HG03097 (cell line): ENCODE measurements at regions not wholly inside any gene's neighbourhood (a gene's known extent, or its start where the extent isn't known, plus 50 kb on each side); places are given as distances from the start of the nearest gene placed in this dataset.

Source experiments
- ATAC-seq: cut with Tn5 transposase; IDR thresholded peaks from one replicate; pipeline ENCODE4 v1.9.1; 2021; ENCODE audit not compliant: unreplicated experiment, low FRiP score

- no peak for ATAC-seq
These were observed 315.5 kb downstream of the GPATCH2 start for GRCh38 chr1:217315346-217315745.

- ATAC-seq, result no peak
These were observed 317.8 kb downstream of the GPATCH2 start for GRCh38 chr1:217313096-217313495.

DNA sequence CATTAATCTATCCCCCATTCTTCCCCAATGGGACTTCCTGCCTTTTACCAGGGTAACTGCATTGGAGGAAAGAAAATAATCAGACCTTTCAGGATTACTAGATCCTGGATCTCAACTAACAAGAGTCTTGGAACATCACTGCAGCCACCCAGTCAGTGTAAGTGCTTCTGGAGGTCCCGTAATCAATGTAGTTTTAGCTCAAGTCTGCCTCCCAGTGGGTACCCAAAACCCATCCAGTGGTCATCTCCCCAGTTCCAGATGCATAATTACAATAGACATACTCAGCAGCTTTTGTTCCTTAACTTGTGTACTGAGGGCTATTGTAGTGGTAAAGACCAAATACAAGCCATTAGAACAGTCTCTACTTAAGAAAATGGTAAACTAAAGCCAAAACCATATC lies 319.1 kb downstream of the GPATCH2 start:
- no peak for ATAC-seq

DNA sequence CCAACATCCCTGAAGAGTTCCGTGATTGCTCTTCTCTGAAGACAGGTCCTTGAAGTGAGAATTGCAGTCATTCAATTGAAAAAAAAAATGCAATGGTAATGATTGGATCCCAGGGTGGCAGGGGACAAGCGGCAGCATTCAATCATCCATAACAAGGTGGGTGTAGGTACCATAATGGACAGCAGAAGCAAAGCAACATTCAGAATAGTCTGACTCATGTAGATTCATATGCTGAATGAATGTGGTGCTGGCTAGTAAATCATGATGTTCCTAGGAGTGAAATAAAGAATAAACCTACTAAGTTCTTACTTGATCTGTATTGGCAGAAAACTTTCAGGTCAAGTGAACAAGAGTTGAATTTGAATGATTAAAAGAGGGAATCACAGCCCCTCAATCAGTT lies 319.6 kb downstream of the GPATCH2 start:
- ATAC-seq, result no peak

GRCh38 chr1:217281332-217281731 lies 349.6 kb downstream of the GPATCH2 start:
- ATAC-seq, result no peak

DNA sequence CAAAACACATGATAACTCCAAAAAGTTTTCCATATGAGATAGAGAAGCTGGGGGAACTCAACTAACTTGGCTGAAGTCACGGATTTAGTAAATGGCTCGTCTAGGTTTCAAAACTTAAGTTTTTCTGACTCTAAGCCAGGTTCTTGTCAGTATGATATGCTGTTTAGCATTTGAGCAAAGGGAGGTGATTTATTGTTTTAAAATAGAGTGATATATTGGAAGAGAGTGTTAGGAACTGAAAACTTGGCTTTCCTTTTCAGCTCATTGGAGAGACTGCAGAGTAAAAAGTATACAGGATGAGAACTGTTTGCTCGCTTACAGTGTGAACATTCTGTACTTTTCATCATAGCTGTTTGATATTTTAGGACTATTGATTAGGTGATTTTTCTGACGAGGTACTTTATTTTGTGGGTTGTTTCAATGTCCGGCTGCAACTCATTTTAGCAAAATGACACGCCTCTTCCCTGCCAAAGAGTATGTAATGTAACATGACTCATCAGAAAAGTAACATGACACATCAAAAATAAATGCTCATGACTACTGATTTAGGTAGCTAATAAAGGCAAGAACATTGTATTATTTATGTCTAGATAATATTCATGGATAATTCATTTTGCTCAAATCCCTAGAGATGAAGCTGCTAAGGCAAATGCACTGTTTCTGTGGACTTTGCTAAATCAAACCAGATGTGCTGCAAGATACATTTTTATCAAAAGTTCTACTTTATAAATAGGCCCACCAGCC lies 355.1 kb downstream of the GPATCH2 start:
- no peak for ATAC-seq

GRCh38 chr1:217274927-217275654 lies 355.8 kb downstream of the GPATCH2 start:
- no peak for ATAC-seq

DNA sequence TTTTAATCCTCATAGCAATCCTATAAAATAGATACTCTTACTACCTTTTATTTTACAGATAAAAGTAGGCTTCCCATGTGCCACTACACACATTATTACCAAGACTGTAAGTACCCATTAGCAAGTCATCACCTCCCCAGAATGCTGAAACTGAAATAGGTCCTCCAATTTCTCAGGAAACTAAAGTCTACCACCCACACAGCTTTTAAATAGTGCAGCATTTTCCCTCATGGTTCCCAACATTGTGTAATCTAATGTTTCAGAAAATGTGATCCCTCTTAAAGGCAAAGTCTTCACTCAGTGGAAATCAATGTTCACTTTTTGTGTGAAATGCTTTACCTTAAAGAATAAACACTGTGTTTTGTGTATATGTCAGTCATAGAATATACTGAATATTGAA lies 356.5 kb downstream of the GPATCH2 start:
- no peak for ATAC-seq

DNA sequence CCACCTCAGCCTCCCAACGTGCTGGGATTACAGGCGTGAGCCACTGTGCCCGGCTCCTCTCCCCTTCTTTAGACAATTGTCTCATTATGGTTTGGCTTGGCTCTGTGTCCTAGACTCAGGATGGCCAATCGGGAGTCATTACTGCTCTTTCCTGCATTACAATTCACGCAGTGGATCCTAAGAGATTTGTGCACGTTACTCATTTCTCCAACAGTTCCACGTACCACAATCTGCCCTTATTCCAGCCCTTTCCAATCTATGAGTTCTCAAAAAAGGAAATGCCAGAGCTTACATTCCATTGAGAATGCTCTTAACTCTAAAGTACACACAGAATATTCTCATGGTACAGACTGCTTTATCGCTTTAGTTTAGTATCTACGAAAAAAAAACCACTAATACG lies 357.0 kb downstream of the GPATCH2 start:
- no peak for ATAC-seq

DNA sequence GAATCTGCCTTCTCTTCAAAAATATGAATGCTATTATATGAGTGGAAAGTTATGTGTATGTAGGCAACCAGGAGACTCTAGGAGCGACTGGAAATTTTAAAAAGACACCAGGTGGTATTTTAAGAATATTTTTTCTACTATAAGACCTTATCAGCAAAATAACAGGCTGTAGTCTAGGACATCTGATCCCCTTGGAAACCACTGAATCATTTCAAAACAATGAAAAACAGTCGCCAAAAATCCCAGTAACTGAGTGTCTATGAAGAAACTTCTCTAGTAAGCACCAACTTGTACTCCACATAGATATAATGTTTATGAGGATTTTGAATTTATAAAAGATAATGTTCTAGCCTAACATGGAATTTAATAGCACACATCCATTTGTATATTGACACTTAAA lies 358.5 kb downstream of the GPATCH2 start:
- no peak for ATAC-seq

DNA sequence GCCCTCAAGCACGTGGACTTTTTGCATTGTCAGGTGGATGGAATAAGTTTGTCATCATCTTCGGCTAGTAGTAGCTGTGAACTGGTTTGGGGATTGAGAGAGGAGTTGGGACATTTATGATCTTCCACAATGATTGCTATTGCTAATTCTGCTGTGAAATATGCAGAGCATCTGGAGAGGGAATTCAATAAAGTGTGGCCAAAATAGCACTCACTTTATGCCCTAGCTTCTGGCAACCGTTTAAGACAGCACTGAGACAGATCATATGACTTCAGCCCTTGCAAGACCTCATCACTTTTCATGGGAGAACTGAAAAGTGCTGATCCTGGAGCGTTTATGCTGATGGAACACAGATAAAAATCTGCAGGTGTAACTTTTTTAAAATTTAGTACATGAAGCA lies 360.8 kb downstream of the GPATCH2 start:
- ATAC-seq, result no peak

- no peak for ATAC-seq
These were observed 362.8 kb downstream of the GPATCH2 start for GRCh38 chr1:217268058-217268457.

DNA sequence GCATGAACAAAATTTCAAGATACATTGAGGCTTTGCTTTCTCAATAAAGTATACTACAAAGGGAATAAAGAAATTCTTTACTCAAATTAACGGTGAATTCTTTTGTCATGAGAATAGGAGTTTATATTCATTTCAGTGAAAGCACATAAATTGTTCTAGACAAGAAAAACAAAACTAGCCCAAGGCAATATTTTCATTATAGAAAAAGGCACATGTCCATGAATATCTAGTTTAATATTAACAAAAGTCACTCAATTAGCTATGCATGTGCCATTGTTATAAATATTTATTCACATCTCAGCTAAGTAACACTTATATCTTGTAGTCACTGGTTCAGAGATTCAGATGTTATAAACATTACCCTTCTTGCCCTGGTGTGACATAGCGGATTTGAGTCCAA lies 369.3 kb downstream of the GPATCH2 start:
- ATAC-seq, result no peak

- no peak for ATAC-seq
These were observed 370.2 kb downstream of the GPATCH2 start for GRCh38 chr1:217260676-217261075.

GRCh38 chr1:217253985-217254384 lies 376.9 kb downstream of the GPATCH2 start:
- no peak for ATAC-seq

DNA sequence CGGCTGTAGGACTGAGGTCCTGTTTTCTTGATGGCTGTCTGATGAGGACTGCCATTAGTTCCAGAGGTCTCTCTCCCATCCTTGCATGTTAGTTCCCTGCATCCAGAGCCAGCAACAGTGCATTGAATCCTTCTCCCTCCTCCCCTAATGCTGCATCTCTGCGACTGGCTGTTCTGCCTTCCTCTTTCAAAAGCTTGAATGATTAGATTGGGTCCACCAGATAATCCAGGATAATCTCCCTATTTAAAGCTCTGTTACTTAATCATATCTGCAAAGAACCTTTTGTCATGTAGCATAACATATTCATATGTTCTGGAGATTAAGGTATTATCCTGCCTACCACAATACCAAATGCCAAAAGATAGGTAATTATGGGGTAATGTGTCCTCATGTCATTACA lies 377.5 kb downstream of the GPATCH2 start:
- no peak for ATAC-seq

DNA sequence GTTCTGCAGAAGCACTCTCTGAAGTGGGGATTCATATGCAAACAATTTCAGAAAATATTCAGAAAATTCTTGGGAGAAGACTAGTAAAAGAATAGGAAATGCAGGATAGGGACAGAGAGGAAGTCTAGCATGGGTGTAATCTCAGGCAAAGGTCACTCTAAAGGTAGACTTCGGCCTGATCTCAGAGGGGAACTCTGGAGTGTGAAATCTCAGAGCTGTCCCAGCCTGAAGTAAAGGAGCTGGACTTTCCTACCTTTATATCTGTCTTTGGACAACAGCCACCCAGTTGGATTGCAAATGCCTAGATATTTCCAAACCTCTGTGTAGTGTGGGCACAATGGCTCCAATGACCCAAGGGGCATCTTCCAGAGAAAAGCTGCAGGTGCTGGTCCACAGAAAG lies 379.8 kb downstream of the GPATCH2 start:
- ATAC-seq, result no peak

DNA sequence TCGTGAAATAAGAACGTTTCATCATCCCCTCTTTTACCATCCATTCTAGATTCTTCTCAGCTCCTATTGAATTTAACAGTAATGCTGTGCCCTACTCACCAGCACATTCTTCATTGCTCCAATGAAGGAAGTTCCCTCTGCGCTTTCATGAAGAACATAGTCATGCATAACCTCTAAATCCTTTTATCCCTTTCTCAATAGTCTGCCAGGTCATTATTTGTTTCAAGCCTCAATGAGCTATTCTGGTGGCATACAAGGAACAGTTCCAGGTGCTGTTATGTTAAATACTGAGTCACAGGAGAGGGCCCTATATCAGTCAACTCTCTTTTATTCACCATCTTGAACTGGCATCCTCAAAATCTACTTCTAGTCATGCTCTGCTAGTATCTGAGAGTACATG lies 381.0 kb downstream of the GPATCH2 start:
- no peak for ATAC-seq

- no peak for ATAC-seq
These were observed 385.9 kb downstream of the GPATCH2 start for GRCh38 chr1:217244971-217245370.

DNA sequence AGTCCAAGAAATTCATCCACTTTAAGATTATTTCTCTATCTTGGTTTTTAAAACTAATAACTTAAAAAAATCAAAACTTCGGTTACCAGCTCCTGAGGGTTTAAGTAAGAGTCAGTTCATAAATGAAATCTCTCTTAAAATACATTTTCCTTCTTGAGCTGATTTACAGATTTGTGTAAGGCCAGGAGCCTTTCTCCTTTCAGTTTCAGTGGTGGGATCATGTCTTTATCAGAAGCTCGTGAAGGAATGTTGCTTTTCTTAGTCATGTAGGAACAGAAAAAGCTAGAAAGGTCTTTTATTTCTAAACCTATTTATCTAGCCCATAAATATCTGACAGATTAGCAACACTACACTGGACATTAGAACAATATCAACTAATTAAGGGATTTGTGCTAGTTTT lies 390.2 kb downstream of the GPATCH2 start:
- ATAC-seq, result no peak

GRCh38 chr1:217238945-217239344 lies 391.9 kb downstream of the GPATCH2 start:
- no peak for ATAC-seq

- no peak for ATAC-seq
These were observed 400.5 kb downstream of the GPATCH2 start for GRCh38 chr1:217230412-217230811.
